ENCODE measurements at regions not wholly inside any gene's neighbourhood (a gene's known extent, or its start where the extent isn't known, plus 50 kb on each side); places are given as distances from the start of the nearest gene placed in this dataset.

GRCh38 chr4:111650146-111650545, 495.1 kb upstream of the FAM241A start:
- TF ChIP-seq REST (IDR thresholded peaks at IDR 0.05) (no peak), CTCF (IDR thresholded peaks at IDR 0.05; ENCODE audit: low read depth, low read length, missing input control) (no peak), GABPA (IDR thresholded peaks at IDR 0.05 in 1 of 2, conservative IDR thresholded peaks at IDR 0.05 in 1 of 2) (no peak), SP1 (IDR thresholded peaks at IDR 0.05) (no peak), YY1 (IDR thresholded peaks at IDR 0.05) (no peak), RXRA (IDR thresholded peaks at IDR 0.05) (no peak), MAX (IDR thresholded peaks at IDR 0.05) (no peak)

All from liver (tissue), 3 donors.